Ishikawa (cell line): ENCODE measurements at regions not wholly inside any gene's neighbourhood (a gene's known extent, or its start where the extent isn't known, plus 50 kb on each side); places are given as distances from the start of the nearest gene placed in this dataset.

Experiments
- CEBPB ChIP-seq: IDR thresholded peaks from 2 replicates; pipeline ENCODE4 v1.6.1; 2012
- CREB1 ChIP-seq: IDR thresholded peaks from 2 replicates; pipeline ENCODE4 v1.6.1; 2012; ENCODE audit warnings: low read depth
- EP300 ChIP-seq: IDR thresholded peaks from 2 replicates; pipeline ENCODE4 v1.6.1; 2012; ENCODE audit warnings: borderline replicate concordance
- FOXM1 ChIP-seq: IDR thresholded peaks from 2 replicates; pipeline ENCODE4 v1.6.1; 2012; ENCODE audit warnings: low read depth, borderline replicate concordance
- MAX ChIP-seq: IDR thresholded peaks from 2 replicates; pipeline ENCODE4 v1.6.1; 2012
- NFIC ChIP-seq: IDR thresholded peaks from 2 replicates; pipeline ENCODE4 v1.6.1; 2012
- RAD21 ChIP-seq: IDR thresholded peaks from 2 replicates; pipeline ENCODE4 v1.6.1; 2012; ENCODE audit warnings: low read depth
- REST ChIP-seq: IDR thresholded peaks from 2 replicates; pipeline ENCODE4 v1.6.1; 2012; ENCODE audit warnings: low read depth, mild to moderate bottlenecking
- TAF1 ChIP-seq: IDR thresholded peaks from 2 replicates; pipeline ENCODE4 v1.6.1; 2012; ENCODE audit warnings: low read depth, mild to moderate bottlenecking
- TCF12 ChIP-seq: IDR thresholded peaks from 2 replicates; pipeline ENCODE4 v1.6.1; 2012; ENCODE audit warnings: low read depth
- TEAD4 ChIP-seq: IDR thresholded peaks from 2 replicates; pipeline ENCODE4 v1.6.1; 2012
- YY1 ChIP-seq: IDR thresholded peaks from 2 replicates; pipeline ENCODE4 v1.6.1; 2012; ENCODE audit warnings: low read depth
- ZBTB7A ChIP-seq: IDR thresholded peaks from 2 replicates; pipeline ENCODE4 v1.6.1; 2012; ENCODE audit warnings: low read depth

- no peak for TF ChIP-seq RAD21
- no peak for TF ChIP-seq TAF1
- TF ChIP-seq NFIC: no peak
- TF ChIP-seq CREB1: no peak
- no peak for TF ChIP-seq MAX
- TF ChIP-seq TEAD4: no peak
- TF ChIP-seq EP300: no peak
- TF ChIP-seq CEBPB: no peak
- no peak for TF ChIP-seq REST
- no peak for TF ChIP-seq ZBTB7A
- TF ChIP-seq TCF12: no peak
- no peak for TF ChIP-seq FOXM1
- TF ChIP-seq YY1: no peak
Measured at GRCh38 chr3:8311321-8311720, 190.3 kb upstream of the LMCD1 start.
